Keratinocyte (primary cell): ENCODE measurements at regions not wholly inside any gene's neighbourhood (a gene's known extent, or its start where the extent isn't known, plus 50 kb on each side); places are given as distances from the start of the nearest gene placed in this dataset.

Experiments
- DNase-seq: peaks from one replicate; pipeline ENCODE4 v3.0.0-alpha.2; 2011; ENCODE audit warnings: low read depth, missing footprints, low spot score
- FAIRE-seq: peaks from 2 replicates; lab custom pipeline; 2011; peaks lifted over from hg19 to GRCh38; lab: Jason Lieb, UNC
- H2AFZ ChIP-seq: 2 replicates; pipeline ENCODE4 v1.6.0; 2012; ENCODE audit warnings: low read length, control low read depth, inconsistent platforms; ENCODE audit not compliant: control insufficient read depth
- H3K27ac ChIP-seq: 2 replicates; pipeline ENCODE4 v1.5.1; 2011; ENCODE audit warnings: low read length; ENCODE audit not compliant: control insufficient read depth, insufficient read depth
- H3K27me3 ChIP-seq: 3 replicates; pipeline ENCODE4 v1.6.0; 2011; ENCODE audit warnings: low read length; ENCODE audit not compliant: control insufficient read depth, insufficient read depth; ENCODE audit errors: extremely low read depth
- H3K36me3 ChIP-seq, 2 experiments: 2 replicates in 1 of 2; 3 replicates in 1 of 2; pipeline ENCODE4 v1.5.1; 2011; ENCODE audit warnings: low read length in 2 of 2, mild to moderate bottlenecking in 1 of 2; ENCODE audit not compliant: control insufficient read depth in 2 of 2, insufficient read depth in 2 of 2; ENCODE audit errors: extremely low read depth in 1 of 2
- H3K4me1 ChIP-seq: 3 replicates; pipeline ENCODE4 v1.5.1; 2011; ENCODE audit warnings: low read length; ENCODE audit not compliant: control insufficient read depth, insufficient read depth; ENCODE audit errors: extremely low read depth
- H3K4me2 ChIP-seq: 3 replicates; pipeline ENCODE4 v1.6.0; 2011; ENCODE audit warnings: low read depth, low read length; ENCODE audit not compliant: control insufficient read depth, insufficient read depth; ENCODE audit errors: extremely low read depth
- H3K4me3 ChIP-seq, 3 experiments: fragments of 200-600 bp in 1 of 3; sonication (generic) in 1 of 3; 2 replicates in 2 of 3; 3 replicates in 1 of 3; pipeline ENCODE4 v1.5.1; 2011 to 2016; ENCODE audit warnings: low read length in 3 of 3, mild to moderate bottlenecking in 3 of 3, control low read depth in 2 of 3, inconsistent platforms in 1 of 3, low read depth in 1 of 3, mixed read lengths in 1 of 3, mixed run types in 1 of 3, moderate library complexity in 1 of 3; ENCODE audit not compliant: control insufficient read depth in 2 of 3, insufficient read depth in 2 of 3; ENCODE audit errors: extremely low read depth in 1 of 3
- H3K79me2 ChIP-seq: 2 replicates; pipeline ENCODE4 v1.6.0; 2012; ENCODE audit warnings: low read length; ENCODE audit not compliant: control insufficient read depth, insufficient read depth
- H3K9ac ChIP-seq: 3 replicates; pipeline ENCODE4 v1.6.0; 2011; ENCODE audit warnings: low read length; ENCODE audit not compliant: control insufficient read depth, insufficient read depth; ENCODE audit errors: extremely low read depth
- H3K9me1 ChIP-seq: 3 replicates; pipeline ENCODE4 v1.6.0; 2011; ENCODE audit warnings: low read length; ENCODE audit not compliant: control insufficient read depth, insufficient read depth; ENCODE audit errors: extremely low read depth
- H3K9me3 ChIP-seq: 2 replicates; pipeline ENCODE4 v1.5.1; 2012; ENCODE audit warnings: low read depth, low read length; ENCODE audit not compliant: control insufficient read depth
- H4K20me1 ChIP-seq: 3 replicates; pipeline ENCODE4 v1.6.0; 2011; ENCODE audit warnings: low read length; ENCODE audit not compliant: control insufficient read depth, insufficient read depth; ENCODE audit errors: extremely low read depth
- CTCF ChIP-seq, 3 experiments: IDR thresholded peaks in 1 of 3; conservative IDR thresholded peaks in 1 of 3; optimal IDR thresholded peaks in 1 of 3; 2 replicates in 2 of 3; 3 replicates in 1 of 3; pipeline versions ENCODE3 to v1.5.1; 2011; ENCODE audit warnings: low read length in 3 of 3, mild to moderate bottlenecking in 3 of 3, moderate library complexity in 2 of 3, control low read depth in 1 of 3, inconsistent platforms in 1 of 3; ENCODE audit not compliant: insufficient read depth in 2 of 3; ENCODE audit errors: extremely low read depth in 1 of 3
- EZH2 ChIP-seq: IDR thresholded peaks from one replicate; pipeline ENCODE4 v1.6.1; 2012; ENCODE audit warnings: inconsistent platforms, mild to moderate bottlenecking, low read length, moderate library complexity
- dilution Hi-C: fragments of 300-500 bp; cut with MboI; formaldehyde crosslinking; loops from one replicate; pipeline ENCODE4 v1.7.0; 2020; ENCODE audit warnings: low sequenced_read_pairs; ENCODE audit not compliant: extremely low pct_ligation_motif_present

- H3K4me1 ChIP-seq = no peaks in the 10 kb centered on the region
- TF ChIP-seq EZH2 (no peak), CTCF (optimal IDR thresholded peaks at IDR 0.05 in 1 of 3, IDR thresholded peaks at IDR 0.05 in 1 of 3, conservative IDR thresholded peaks at IDR 0.05 in 1 of 3; ENCODE audit: extremely low read depth in 1 of 3, insufficient read depth in 2 of 3, low read length in 3 of 3) (no peak)
- H3K27me3 ChIP-seq = no peaks in the 10 kb centered on the region
- no peaks in the 10 kb centered on the region for H3K36me3 ChIP-seq
- no peaks in the 10 kb centered on the region for H3K79me2 ChIP-seq
- dilution Hi-C loops = no loop called here
- H3K4me2 ChIP-seq = no peak overlapping the region
- no peaks in the 10 kb centered on the region for H3K9me1 ChIP-seq
- no peak overlapping the region for H3K4me3 ChIP-seq
- H2AFZ ChIP-seq = no peak overlapping the region
- no peak for FAIRE-seq
- DNase-seq = no peak
- H3K27ac ChIP-seq = no peak overlapping the region
- H4K20me1 ChIP-seq = no peaks in the 10 kb centered on the region
- no peak overlapping the region for H3K9ac ChIP-seq
- no peaks in the 10 kb centered on the region for H3K9me3 ChIP-seq
Measured at GRCh38 chr15:93985925-93986324, 245.4 kb upstream of the MCTP2 start.

- H3K9ac ChIP-seq = no peak overlapping the region
- no peaks in the 10 kb centered on the region for H3K36me3 ChIP-seq
- no peaks in the 10 kb centered on the region for H3K27me3 ChIP-seq
- no peak overlapping the region for H3K4me2 ChIP-seq
- no peaks in the 10 kb centered on the region for H3K9me1 ChIP-seq
- no peaks in the 10 kb centered on the region for H3K79me2 ChIP-seq
- TF ChIP-seq CTCF (optimal IDR thresholded peaks at IDR 0.05 in 1 of 3, IDR thresholded peaks at IDR 0.05 in 1 of 3, conservative IDR thresholded peaks at IDR 0.05 in 1 of 3; ENCODE audit: extremely low read depth in 1 of 3, insufficient read depth in 2 of 3, low read length in 3 of 3) (no peak), EZH2 (no peak)
- H2AFZ ChIP-seq = no peak overlapping the region
- H3K4me1 ChIP-seq = no peaks in the 10 kb centered on the region
- dilution Hi-C loops = no loop called here
- H3K9me3 ChIP-seq = no peaks in the 10 kb centered on the region
- DNase-seq (no peak), FAIRE-seq (no peak)
- no peaks in the 10 kb centered on the region for H4K20me1 ChIP-seq
- no peak overlapping the region for H3K27ac ChIP-seq
- H3K4me3 ChIP-seq = no peak overlapping the region
Measured at GRCh38 chr15:93985176-93985575, 246.2 kb upstream of the MCTP2 start.
